ENCODE measurements at regions not wholly inside any gene's neighbourhood (a gene's known extent, or its start where the extent isn't known, plus 50 kb on each side); places are given as distances from the start of the nearest gene placed in this dataset.

DNA sequence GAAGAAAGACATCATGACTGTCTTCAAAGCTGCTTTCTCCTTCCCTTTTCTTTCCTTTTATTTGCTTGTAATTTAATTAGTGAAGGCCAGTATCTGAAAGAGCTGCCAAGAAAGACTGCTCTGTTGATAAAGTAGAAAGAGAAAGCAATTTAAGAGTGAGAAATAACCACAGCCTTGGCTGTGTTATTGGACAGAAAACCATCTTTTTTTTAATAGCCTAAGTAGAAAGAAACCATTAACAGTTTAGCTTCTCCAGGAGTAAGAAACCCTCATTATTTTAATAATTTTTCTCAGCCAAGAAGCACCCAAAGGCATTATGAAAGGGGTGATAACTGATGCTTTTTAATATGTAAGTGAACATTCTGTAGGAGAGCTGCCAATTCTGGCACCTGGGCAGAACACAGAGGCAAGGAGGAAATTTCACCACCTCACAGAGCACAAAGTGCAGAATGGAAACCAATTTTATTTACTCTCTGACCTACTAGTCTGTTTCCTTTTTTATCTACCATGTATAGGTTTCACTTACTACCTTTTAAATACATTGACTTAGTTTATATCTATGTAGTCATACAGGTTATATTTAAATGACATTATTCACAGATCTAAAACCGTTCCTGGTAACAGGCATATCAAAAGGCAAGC lies 703.2 kb downstream of the MRPL39 start (continued):
- TF ChIP-seq TEAD4 (IDR thresholded peaks at IDR 0.05; ENCODE audit: low read depth, low read length), result no peak
